ENCODE measurements at regions not wholly inside any gene's neighbourhood (a gene's known extent, or its start where the extent isn't known, plus 50 kb on each side); places are given as distances from the start of the nearest gene placed in this dataset.

- Histone ChIP-seq H3K36me3 (no peaks in the 10 kb centered on the region), H3K4me3 (ENCODE audit: low read depth, low read length) (no peak overlapping the region), H3K9me3 (ENCODE audit: severe bottlenecking) (no peaks in the 10 kb centered on the region), H3K27ac (no peak overlapping the region), H3K27me3 (ENCODE audit: insufficient read depth, low read depth, severe bottlenecking) (peaks cover 68% of the 10 kb centered on the region)
- TF ChIP-seq CTCF (IDR thresholded peaks at IDR 0.05; ENCODE audit: low read depth, low read length) = no peak
- DNase-seq = no peak
These were observed 119.3 kb upstream of the SHH start for GRCh38 chr7:155931396-155932085.

DNA sequence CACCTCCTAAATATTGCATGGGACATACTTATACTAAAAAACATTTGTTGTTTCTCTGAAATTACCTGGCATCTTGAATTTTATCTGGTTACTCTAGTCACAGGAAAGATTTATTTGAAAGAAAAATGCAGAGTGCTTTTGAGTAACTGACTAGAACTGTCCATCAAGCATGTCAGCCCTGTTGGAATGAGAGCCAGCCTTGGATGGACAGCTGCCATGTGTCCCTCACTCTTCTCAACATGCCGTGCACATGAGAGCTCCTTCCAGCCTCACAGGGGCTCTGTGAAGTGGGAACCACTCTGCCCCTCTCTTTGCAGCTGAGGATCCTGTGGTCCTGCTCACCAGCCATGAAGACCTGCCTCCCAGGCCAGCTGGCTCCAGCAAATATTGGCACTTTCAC lies 118.3 kb upstream of the SHH start:
- Histone ChIP-seq H3K27me3 (ENCODE audit: insufficient read depth, low read depth, severe bottlenecking) (peaks cover 69% of the 10 kb centered on the region), H3K36me3 (no peaks in the 10 kb centered on the region), H3K27ac (no peak overlapping the region), H3K4me3 (ENCODE audit: low read depth, low read length) (no peak overlapping the region), H3K9me3 (ENCODE audit: severe bottlenecking) (no peaks in the 10 kb centered on the region)
- no peak for DNase-seq
- TF ChIP-seq CTCF (IDR thresholded peaks at IDR 0.05; ENCODE audit: low read depth, low read length) = no peak

GRCh38 chr7:155930061-155930460 lies 117.8 kb upstream of the SHH start:
- H3K9me3 ChIP-seq (ENCODE audit: severe bottlenecking) = no peaks in the 10 kb centered on the region
- H3K4me3 ChIP-seq (ENCODE audit: low read depth, low read length) = no peak overlapping the region
- no peak for TF ChIP-seq CTCF (IDR thresholded peaks at IDR 0.05; ENCODE audit: low read depth, low read length)
- DNase-seq = no peak
- peaks cover 70% of the 10 kb centered on the region for H3K27me3 ChIP-seq (ENCODE audit: insufficient read depth, low read depth, severe bottlenecking)
- no peaks in the 10 kb centered on the region for H3K36me3 ChIP-seq
- no peak overlapping the region for H3K27ac ChIP-seq

DNA sequence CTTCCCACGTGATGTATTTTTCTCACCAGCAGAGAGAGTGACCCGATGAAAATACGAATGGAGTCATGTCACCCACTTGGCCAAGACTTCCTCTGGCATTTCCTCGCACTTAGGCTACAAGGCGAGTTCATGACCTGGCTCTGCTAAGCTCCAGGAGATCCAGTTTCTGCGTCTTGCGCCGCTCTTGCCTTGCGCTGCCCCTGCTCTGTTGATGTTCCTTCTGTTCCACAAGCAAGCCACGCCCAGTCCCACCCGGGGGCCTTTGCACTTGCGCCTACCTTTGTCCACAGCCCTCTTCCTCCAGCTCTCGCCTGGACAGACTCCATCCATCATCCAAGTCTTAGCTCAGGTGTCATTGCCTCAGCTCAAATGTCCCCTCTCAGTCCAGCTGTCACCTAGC lies 116.3 kb upstream of the SHH start:
- Histone ChIP-seq H3K9me3 (ENCODE audit: severe bottlenecking) (no peaks in the 10 kb centered on the region), H3K4me3 (ENCODE audit: low read depth, low read length) (no peak overlapping the region), H3K27me3 (ENCODE audit: insufficient read depth, low read depth, severe bottlenecking) (peaks cover 83% of the 10 kb centered on the region), H3K27ac (no peak overlapping the region), H3K36me3 (no peaks in the 10 kb centered on the region)
- no peak for TF ChIP-seq CTCF (IDR thresholded peaks at IDR 0.05; ENCODE audit: low read depth, low read length)
- DNase-seq = no peak

- DNase-seq = no peak
- Histone ChIP-seq H3K27me3 (ENCODE audit: insufficient read depth, low read depth, severe bottlenecking) (peaks cover 90% of the 10 kb centered on the region), H3K4me3 (ENCODE audit: low read depth, low read length) (no peak overlapping the region), H3K27ac (no peak overlapping the region), H3K36me3 (no peaks in the 10 kb centered on the region), H3K9me3 (ENCODE audit: severe bottlenecking) (no peaks in the 10 kb centered on the region)
- no peak for TF ChIP-seq CTCF (IDR thresholded peaks at IDR 0.05; ENCODE audit: low read depth, low read length)
These were observed 115.6 kb upstream of the SHH start for GRCh38 chr7:155927905-155928304.

DNA sequence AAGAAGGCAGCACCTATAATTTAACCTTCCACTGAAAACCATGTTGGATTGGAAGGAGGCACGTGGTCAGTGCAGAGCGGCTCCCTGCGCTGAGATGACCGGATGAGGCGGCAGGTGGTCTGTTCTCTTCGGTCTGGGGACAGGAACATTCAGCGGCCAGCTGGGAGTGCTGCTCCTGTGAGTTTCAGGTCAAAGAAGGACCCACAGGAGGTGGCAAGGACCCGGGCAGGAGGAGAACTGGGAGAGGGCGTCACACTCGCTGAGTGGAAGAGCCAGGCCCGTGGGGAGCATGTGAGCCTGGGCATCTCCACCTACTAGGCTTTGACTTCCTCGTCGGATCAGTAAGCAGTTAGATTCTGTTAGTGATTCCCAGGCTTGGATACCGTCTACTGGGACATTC lies 113.4 kb upstream of the SHH start:
- H3K36me3 ChIP-seq = no peaks in the 10 kb centered on the region
- no peak for DNase-seq
- H3K4me3 ChIP-seq (ENCODE audit: low read depth, low read length) = no peak overlapping the region
- no peak overlapping the region for H3K27ac ChIP-seq
- no peak for TF ChIP-seq CTCF (IDR thresholded peaks at IDR 0.05; ENCODE audit: low read depth, low read length)
- H3K9me3 ChIP-seq (ENCODE audit: severe bottlenecking) = peaks cover 2% of the 10 kb centered on the region
- H3K27me3 ChIP-seq (ENCODE audit: insufficient read depth, low read depth, severe bottlenecking) = peaks cover 96% of the 10 kb centered on the region
